ENCODE measurements at regions not wholly inside any gene's neighbourhood (a gene's known extent, or its start where the extent isn't known, plus 50 kb on each side); places are given as distances from the start of the nearest gene placed in this dataset.

- DNase-seq (ENCODE audit: low read depth) = no peak
Measured at GRCh38 chr1:87615491-87615890, 286.8 kb downstream of the LMO4 start.

GRCh38 chr1:87615901-87616300, 287.2 kb downstream of the LMO4 start:
- no peak for DNase-seq (ENCODE audit: low read depth)

GRCh38 chr1:87620807-87621206, 292.1 kb downstream of the LMO4 start:
- DNase-seq (ENCODE audit: low read depth) = no peak

- DNase-seq (ENCODE audit: low read depth) = no peak
Measured at GRCh38 chr1:87629673-87630072, 301.0 kb downstream of the LMO4 start.

- no peak for DNase-seq (ENCODE audit: low read depth)
Measured at GRCh38 chr1:87632232-87632631, 303.6 kb downstream of the LMO4 start.

- no peak for DNase-seq (ENCODE audit: low read depth)
Measured at GRCh38 chr1:87636198-87636892, 307.7 kb downstream of the LMO4 start.

GRCh38 chr1:87638636-87639035, 310.0 kb downstream of the LMO4 start:
- DNase-seq (ENCODE audit: low read depth) = no peak

GRCh38 chr1:87641996-87642395, 313.3 kb downstream of the LMO4 start:
- DNase-seq (ENCODE audit: low read depth) = no peak

- peak; percentile 51 for DNase-seq (ENCODE audit: low read depth)
Measured at GRCh38 chr1:87642581-87643221, 314.0 kb downstream of the LMO4 start.

GRCh38 chr1:87644033-87644578, 315.4 kb downstream of the LMO4 start:
- DNase-seq (ENCODE audit: low read depth) = peak; percentile 38

GRCh38 chr1:87644579-87645190, 316.0 kb downstream of the LMO4 start:
- DNase-seq (ENCODE audit: low read depth) = peak; percentile 88

GRCh38 chr1:87647430-87648177, 318.9 kb downstream of the LMO4 start:
- DNase-seq (ENCODE audit: low read depth) = no peak

- no peak for DNase-seq (ENCODE audit: low read depth)
Measured at GRCh38 chr1:87648323-87649119, 319.8 kb downstream of the LMO4 start.

- DNase-seq (ENCODE audit: low read depth) = no peak
Measured at GRCh38 chr1:87650306-87650705, 321.6 kb downstream of the LMO4 start.

GRCh38 chr1:87652176-87652575, 323.5 kb downstream of the LMO4 start:
- no peak for DNase-seq (ENCODE audit: low read depth)

GRCh38 chr1:87665151-87665550, 336.5 kb downstream of the LMO4 start:
- DNase-seq (ENCODE audit: low read depth) = no peak

GRCh38 chr1:87666681-87667080, 338.0 kb downstream of the LMO4 start:
- DNase-seq (ENCODE audit: low read depth) = no peak

GRCh38 chr1:87669674-87670073, 341.0 kb downstream of the LMO4 start:
- DNase-seq (ENCODE audit: low read depth) = no peak

- no peak for DNase-seq (ENCODE audit: low read depth)
Measured at GRCh38 chr1:87673309-87673708, 344.6 kb downstream of the LMO4 start.

GRCh38 chr1:87673748-87674147, 345.1 kb downstream of the LMO4 start:
- DNase-seq (ENCODE audit: low read depth) = no peak

GRCh38 chr1:87674791-87675190, 346.1 kb downstream of the LMO4 start:
- no peak for DNase-seq (ENCODE audit: low read depth)
